ENCODE measurements at regions not wholly inside any gene's neighbourhood (a gene's known extent, or its start where the extent isn't known, plus 50 kb on each side); places are given as distances from the start of the nearest gene placed in this dataset.

GRCh38 chr1:191134796-191135195 is 657.1 kb upstream of the BRINP3 start:
- no peaks in the 10 kb centered on the region for H3K9me1 ChIP-seq (ENCODE audit: insufficient read depth, low read length)
- dilution Hi-C loops (cut with HindIII; ENCODE audit: low sequenced_read_pairs, unreplicated experiment) (no loop called here), intact Hi-C loops (cut with micrococcal nuclease) (no loop called here), in situ Hi-C loops (cut with MboI; ENCODE audit: low sequenced_read_pairs) (no loop called here)
- no peak overlapping the region for H3K14ac ChIP-seq (replicated peaks; ENCODE audit: low read depth, low read length)
- no peaks in the 10 kb centered on the region for H4K20me1 ChIP-seq (ENCODE audit: insufficient read depth, low read length)
- WGBS, 2 experiments (ENCODE audit: extremely low coverage in 2 of 2, insufficient read length in 1 of 2): 71% methylated on average over 3 of the region's 7 CpGs; no CpG with 5 or more reads in 1 of the 2 experiments
- no peak for DNase-seq
- ChIA-PET POLR2A (ENCODE audit: unreplicated experiment) (no interaction called here), CTCF (no interaction called here)
- H4K5ac ChIP-seq (ENCODE audit: low read depth, low read length): no peak overlapping the region
- H2AK5ac ChIP-seq (ENCODE audit: low read depth, low read length): no peak overlapping the region
- no peak overlapping the region for H2BK20ac ChIP-seq (ENCODE audit: low read depth, low read length)
- no peaks in the 10 kb centered on the region for H3K79me1 ChIP-seq (ENCODE audit: low read depth in 1 of 2, low read length in 2 of 2)
- no peak overlapping the region for H2AK9ac ChIP-seq (replicated peaks; ENCODE audit: low read depth, low read length, poor library complexity)
- no peaks in the 10 kb centered on the region for H3K4me1 ChIP-seq (ENCODE audit: control insufficient read depth, insufficient read depth, low read length)
- H3K18ac ChIP-seq (ENCODE audit: low read depth, low read length): no peak overlapping the region
- no peak for ATAC-seq (ENCODE audit: low read depth)
- H2AFZ ChIP-seq (replicated peaks; ENCODE audit: low read length, poor library complexity): no peak overlapping the region
- no peak overlapping the region for H3K4me3 ChIP-seq (ENCODE audit: insufficient read depth, low read depth, low read length)
- no peak overlapping the region for H3K4me2 ChIP-seq (ENCODE audit: low read depth, low read length)
- no peak for TF ChIP-seq CEBPB (IDR thresholded peaks at IDR 0.05; ENCODE audit: low read depth, low read length)
- no peak for TF ChIP-seq USF2 (IDR thresholded peaks at IDR 0.05; ENCODE audit: low read depth, low read length)
- no peak for TF ChIP-seq RAD21 (IDR thresholded peaks at IDR 0.05; ENCODE audit: low read length)
- no peak for TF ChIP-seq POLR2A (IDR thresholded peaks at IDR 0.05; ENCODE audit: low read depth, low read length)
- no peak for TF ChIP-seq MXI1 (IDR thresholded peaks at IDR 0.05; ENCODE audit: borderline replicate concordance, low read depth, low read length)
- TF ChIP-seq RFX5 (IDR thresholded peaks at IDR 0.05; ENCODE audit: low read depth, low read length): no peak
- TF ChIP-seq SMC3 (IDR thresholded peaks at IDR 0.05; ENCODE audit: low read depth, low read length): no peak
- no peak for TF ChIP-seq ELK1 (IDR thresholded peaks at IDR 0.05; ENCODE audit: borderline replicate concordance, low read depth, low read length)
- TF ChIP-seq FOS (IDR thresholded peaks at IDR 0.05; ENCODE audit: low read depth, low read length): no peak
- no peak for TF ChIP-seq CTCF (conservative IDR thresholded peaks at IDR 0.05; ENCODE audit: low read depth, low read length)
- no peak for TF ChIP-seq RCOR1 (IDR thresholded peaks at IDR 0.05; ENCODE audit: insufficient replicate concordance, low read length)
- TF ChIP-seq BHLHE40 (IDR thresholded peaks at IDR 0.05; ENCODE audit: low read depth, low read length): no peak
- TF ChIP-seq MAFK (IDR thresholded peaks at IDR 0.05; ENCODE audit: low read depth, low read length): no peak
- no peaks in the 10 kb centered on the region for H3K27me3 ChIP-seq (ENCODE audit: control insufficient read depth, insufficient read depth, low read length)
- BruUV-seq (replicated peaks): no TSS peak
- H3K27ac ChIP-seq (ENCODE audit: insufficient read depth, low read length): no peak overlapping the region
- H3K9ac ChIP-seq (ENCODE audit: low read depth, low read length): no peak overlapping the region
- no peak overlapping the region for H2BK120ac ChIP-seq (ENCODE audit: low read depth, low read length)
- H2BK15ac ChIP-seq (ENCODE audit: low read depth, low read length): no peak overlapping the region
- H3K4ac ChIP-seq (ENCODE audit: low read depth, low read length): no peak overlapping the region
- no peak overlapping the region for H3K56ac ChIP-seq (ENCODE audit: extremely low read depth, insufficient read depth, low read length)
- no peak overlapping the region for H4K8ac ChIP-seq (ENCODE audit: low read depth in 2 of 2, low read length in 2 of 2)
- no peak overlapping the region for H2BK5ac ChIP-seq (ENCODE audit: low read depth, low read length, poor library complexity, severe bottlenecking)
- no peak overlapping the region for H4K91ac ChIP-seq (ENCODE audit: insufficient read depth, low read depth, low read length)
- no peaks in the 10 kb centered on the region for H3K9me3 ChIP-seq (ENCODE audit: control insufficient read depth, insufficient read depth, low read length)
- H3K36me3 ChIP-seq (ENCODE audit: control insufficient read depth, insufficient read depth, low read length): no peaks in the 10 kb centered on the region
- H3K23ac ChIP-seq (ENCODE audit: low read depth, low read length): no peak overlapping the region

Measured in IMR-90 (cell line).